Peyer's patch (tissue), 4 donors: ENCODE measurements at regions not wholly inside any gene's neighbourhood (a gene's known extent, or its start where the extent isn't known, plus 50 kb on each side); places are given as distances from the start of the nearest gene placed in this dataset.

Experiments
- CTCF ChIP-seq, 6 experiments: fragments of 450-650 bp in 4 of 6; fragments of 200-600 bp in 2 of 6; sonication (generic) in 1 of 6; IDR thresholded peaks; one replicate each; pipeline ENCODE4 v1.5.1; 2017 to 2019; ENCODE audit warnings: antibody characterized with exemption in 6 of 6, mild to moderate bottlenecking in 3 of 6, moderate library complexity in 1 of 6
- POLR2A ChIP-seq, 2 donors: fragments of 450-650 bp; IDR thresholded peaks; one replicate each; pipeline ENCODE4 v1.5.1; 2017; ENCODE audit warnings: antibody characterized with exemption in 2 of 2, mild to moderate bottlenecking in 2 of 2, moderate library complexity in 2 of 2

- TF ChIP-seq CTCF (IDR thresholded peaks at IDR 0.05) (no peak), POLR2A (IDR thresholded peaks at IDR 0.05) (no peak)
Observed at GRCh38 chr9:97771641-97772040, 74.5 kb upstream of the XPA start.
